A549 (cell line): ENCODE measurements at regions not wholly inside any gene's neighbourhood (a gene's known extent, or its start where the extent isn't known, plus 50 kb on each side); places are given as distances from the start of the nearest gene placed in this dataset.

Experiments used
- ATAC-seq, 2 experiments: fragments of 200-7000 bp in 1 of 2; fragments of >200 bp in 1 of 2; cut with Nextera tagmentation in 1 of 2; cut with Tn5 transposase in 1 of 2; 3 replicates each; pipeline versions ENCODE4 v1.8.0 to v1.9.1; 2018 to 2020; ENCODE audit warnings: mild to moderate bottlenecking in 1 of 2, moderate library complexity in 1 of 2
- CTCF ChIA-PET: fragments of 300-600 bp; sonication (Branson Sonifier 250); formaldehyde crosslinking; extraction: SDS; loops from one replicate; lab custom pipeline; 2021; ENCODE audit warnings: antibody characterized with exemption, inconsistent platforms; lab: Yijun Ruan, JAX
- POLR2A ChIA-PET: fragments of 350-600 bp; formaldehyde crosslinking; extraction: SDS; loops from one replicate; lab custom pipeline; 2021; ENCODE audit warnings: antibody characterized with exemption, inconsistent platforms; lab: Yijun Ruan, JAX
- DNase-seq, 2 experiments: peaks; one replicate each; pipeline versions ENCODE4 v3.0.0 to v3.0.0-alpha.2; 2011 to 2016; ENCODE audit warnings: low read depth in 1 of 2, low spot score in 1 of 2
- FAIRE-seq: peaks from 2 replicates; lab custom pipeline; 2011; peaks lifted over from hg19 to GRCh38; lab: Jason Lieb, UNC
- H3K27ac ChIP-seq, 2 experiments: fragments of >200 bp; sonication (Bioruptor Twin); formaldehyde crosslinking; 3 replicates each; pipeline ENCODE4 v1.5.1; 2016 to 2017
- H3K4me1 ChIP-seq: fragments of >200 bp; sonication (Bioruptor Twin); formaldehyde crosslinking; 3 replicates; pipeline ENCODE4 v1.6.1; 2016
- H3K4me2 ChIP-seq: fragments of >200 bp; sonication (Bioruptor Twin); formaldehyde crosslinking; 3 replicates; pipeline ENCODE4 v1.6.1; 2016
- H3K4me3 ChIP-seq: fragments of >200 bp; sonication (Bioruptor Twin); formaldehyde crosslinking; 3 replicates; pipeline ENCODE4 v1.5.1; 2016
- H3K9me3 ChIP-seq: fragments of >200 bp; sonication (Bioruptor Twin); formaldehyde crosslinking; 3 replicates; pipeline ENCODE4 v1.6.1; 2016
- CEBPB ChIP-seq, 2 experiments: fragments of >200 bp in 1 of 2; sonication (Bioruptor Twin) in 1 of 2; formaldehyde crosslinking in 1 of 2; IDR thresholded peaks; 2 replicates each; pipeline ENCODE4 v1.6.1; 2012 to 2016
- CHD2 ChIP-seq: fragments of 150-350 bp; IDR thresholded peaks from 2 replicates; pipeline ENCODE4 v1.6.1; 2014; ENCODE audit warnings: low read length; ENCODE audit not compliant: partially characterized antibody
- EHF ChIP-seq: fragments of 250-450 bp; sonication (Bioruptor Pico); IDR thresholded peaks from 2 replicates; pipeline ENCODE4 v1.5.0; 2020; ENCODE audit warnings: mild to moderate bottlenecking
- FOSL2 ChIP-seq, 2 experiments: fragments of 450-650 bp in 1 of 2; fragments of >200 bp in 1 of 2; sonication (Bioruptor Twin) in 1 of 2; formaldehyde crosslinking; IDR thresholded peaks; 2 replicates each; pipeline versions ENCODE4 v1.5.0 to v1.6.1; 2016 to 2020; ENCODE audit warnings: mild to moderate bottlenecking in 1 of 2, moderate library complexity in 1 of 2
- HOXA7 ChIP-seq: fragments of 250-450 bp; sonication (Bioruptor Pico); IDR thresholded peaks from 2 replicates; pipeline ENCODE4 v1.5.0; 2020; ENCODE audit warnings: mild to moderate bottlenecking, moderate library complexity
- KDM1A ChIP-seq: fragments of 200-600 bp; sonication (generic); IDR thresholded peaks from 2 replicates; pipeline ENCODE4 v1.6.1; 2016; ENCODE audit warnings: low read depth, mild to moderate bottlenecking
- KDM5A ChIP-seq: fragments of 200-600 bp; sonication (generic); IDR thresholded peaks from 2 replicates; pipeline ENCODE4 v1.6.1; 2016; ENCODE audit warnings: antibody characterized with exemption, mild to moderate bottlenecking
- MYC ChIP-seq: IDR thresholded peaks from 2 replicates; pipeline ENCODE4 v1.6.1; 2012; ENCODE audit warnings: mild to moderate bottlenecking, inconsistent platforms, low read length, improper control_type of control experiment, borderline replicate concordance
- NR3C1 ChIP-seq: fragments of >200 bp; sonication (Bioruptor Twin); formaldehyde crosslinking; IDR thresholded peaks from 3 replicates; pipeline ENCODE4 v1.6.1; 2017
- PHF8 ChIP-seq: fragments of 200-600 bp; sonication (generic); IDR thresholded peaks from 2 replicates; pipeline ENCODE4 v1.6.1; 2016; ENCODE audit warnings: low read depth, mild to moderate bottlenecking, antibody characterized with exemption, moderate library complexity, borderline replicate concordance
- RNF2 ChIP-seq: fragments of 200-600 bp; sonication (generic); IDR thresholded peaks from 2 replicates; pipeline ENCODE4 v1.6.1; 2016; ENCODE audit warnings: low read depth, mild to moderate bottlenecking, antibody characterized with exemption, moderate library complexity, borderline replicate concordance
- SREBF2 ChIP-seq: fragments of 450-650 bp; IDR thresholded peaks from 2 replicates; pipeline ENCODE4 v1.6.1; 2014; ENCODE audit warnings: mild to moderate bottlenecking, moderate library complexity
- TFCP2L1 ChIP-seq: fragments of 250-450 bp; sonication (Bioruptor Pico); IDR thresholded peaks from 2 replicates; pipeline ENCODE4 v1.5.0; 2021; ENCODE audit warnings: mild to moderate bottlenecking
- ZSCAN20 ChIP-seq: fragments of 250-450 bp; sonication (Bioruptor Pico); IDR thresholded peaks from 2 replicates; pipeline ENCODE4 v1.8.0; 2022; ENCODE audit warnings: mild to moderate bottlenecking, moderate library complexity
- whole genome bisulfite sequencing: methylation state at CpG from one replicate; pipeline ENCODE4 v1.1.6; 2017; ENCODE audit errors: missing lambda C conversion rate; 5-methylcytosine and 5-hydroxymethylcytosine counted together
- TF ChIP-seq, protein P1 (sequence below): fragments of 200-600 bp; sonication (generic); IDR thresholded peaks from 2 replicates; pipeline ENCODE4 v1.6.1; 2016; ENCODE audit warnings: antibody characterized with exemption, mild to moderate bottlenecking, moderate library complexity
- TF ChIP-seq, protein P2 (sequence below): fragments of >200 bp; sonication (Bioruptor Twin); formaldehyde crosslinking; IDR thresholded peaks from 3 replicates; pipeline ENCODE4 v1.6.1; 2016

GRCh38 chrX:109261279-109261678 lies 220.6 kb downstream of the GUCY2F start:
- no peaks in the 10 kb centered on the region for H3K9me3 ChIP-seq
- ChIA-PET POLR2A (no interaction called here), CTCF (no interaction called here)
- ATAC-seq, result no peak
- 2% methylated on average over 2 of the region's 2 CpGs for WGBS
- no peak overlapping the region for H3K4me2 ChIP-seq
- no peaks in the 10 kb centered on the region for H3K4me1 ChIP-seq
- DNase-seq, result no peak
- no peak overlapping the region for H3K27ac ChIP-seq
- FAIRE-seq, result peak; percentile 81
- no peak for TF ChIP-seq KDM1A
- TF ChIP-seq, protein P1, sequence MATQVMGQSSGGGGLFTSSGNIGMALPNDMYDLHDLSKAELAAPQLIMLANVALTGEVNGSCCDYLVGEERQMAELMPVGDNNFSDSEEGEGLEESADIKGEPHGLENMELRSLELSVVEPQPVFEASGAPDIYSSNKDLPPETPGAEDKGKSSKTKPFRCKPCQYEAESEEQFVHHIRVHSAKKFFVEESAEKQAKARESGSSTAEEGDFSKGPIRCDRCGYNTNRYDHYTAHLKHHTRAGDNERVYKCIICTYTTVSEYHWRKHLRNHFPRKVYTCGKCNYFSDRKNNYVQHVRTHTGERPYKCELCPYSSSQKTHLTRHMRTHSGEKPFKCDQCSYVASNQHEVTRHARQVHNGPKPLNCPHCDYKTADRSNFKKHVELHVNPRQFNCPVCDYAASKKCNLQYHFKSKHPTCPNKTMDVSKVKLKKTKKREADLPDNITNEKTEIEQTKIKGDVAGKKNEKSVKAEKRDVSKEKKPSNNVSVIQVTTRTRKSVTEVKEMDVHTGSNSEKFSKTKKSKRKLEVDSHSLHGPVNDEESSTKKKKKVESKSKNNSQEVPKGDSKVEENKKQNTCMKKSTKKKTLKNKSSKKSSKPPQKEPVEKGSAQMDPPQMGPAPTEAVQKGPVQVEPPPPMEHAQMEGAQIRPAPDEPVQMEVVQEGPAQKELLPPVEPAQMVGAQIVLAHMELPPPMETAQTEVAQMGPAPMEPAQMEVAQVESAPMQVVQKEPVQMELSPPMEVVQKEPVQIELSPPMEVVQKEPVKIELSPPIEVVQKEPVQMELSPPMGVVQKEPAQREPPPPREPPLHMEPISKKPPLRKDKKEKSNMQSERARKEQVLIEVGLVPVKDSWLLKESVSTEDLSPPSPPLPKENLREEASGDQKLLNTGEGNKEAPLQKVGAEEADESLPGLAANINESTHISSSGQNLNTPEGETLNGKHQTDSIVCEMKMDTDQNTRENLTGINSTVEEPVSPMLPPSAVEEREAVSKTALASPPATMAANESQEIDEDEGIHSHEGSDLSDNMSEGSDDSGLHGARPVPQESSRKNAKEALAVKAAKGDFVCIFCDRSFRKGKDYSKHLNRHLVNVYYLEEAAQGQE, result peak; percentile 66; the same call in 1 of the 2 replicates
- H3K4me3 ChIP-seq, result no peak overlapping the region

DNA sequence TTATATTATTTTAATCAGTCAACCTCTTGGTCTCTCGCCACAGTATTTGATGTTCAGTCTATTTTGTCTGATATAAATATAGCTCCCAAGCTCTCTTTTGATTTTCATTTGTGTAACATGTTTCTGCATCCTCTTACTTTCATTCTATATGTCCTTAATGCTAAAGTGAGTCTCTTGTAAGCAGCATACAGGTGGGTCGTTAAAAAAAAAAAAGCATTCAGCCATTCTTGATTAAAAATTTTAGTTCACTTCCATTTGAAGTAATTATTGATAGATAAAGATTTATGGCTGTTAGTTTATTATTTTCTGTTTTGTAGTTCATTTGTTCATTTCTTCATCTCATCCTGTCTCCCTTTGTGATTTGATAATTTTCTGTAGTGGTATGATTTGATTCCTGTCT lies 229.1 kb downstream of the GUCY2F start:
- H3K4me1 ChIP-seq, result no peaks in the 10 kb centered on the region
- H3K9me3 ChIP-seq, result no peaks in the 10 kb centered on the region
- CTCF ChIA-PET, result no interaction called here
- H3K4me2 ChIP-seq, result no peak overlapping the region
- TF ChIP-seq CEBPB (IDR thresholded peaks at IDR 0.05) (no peak), NR3C1 (no peak), CHD2 (no peak)
- TF ChIP-seq, protein P2, sequence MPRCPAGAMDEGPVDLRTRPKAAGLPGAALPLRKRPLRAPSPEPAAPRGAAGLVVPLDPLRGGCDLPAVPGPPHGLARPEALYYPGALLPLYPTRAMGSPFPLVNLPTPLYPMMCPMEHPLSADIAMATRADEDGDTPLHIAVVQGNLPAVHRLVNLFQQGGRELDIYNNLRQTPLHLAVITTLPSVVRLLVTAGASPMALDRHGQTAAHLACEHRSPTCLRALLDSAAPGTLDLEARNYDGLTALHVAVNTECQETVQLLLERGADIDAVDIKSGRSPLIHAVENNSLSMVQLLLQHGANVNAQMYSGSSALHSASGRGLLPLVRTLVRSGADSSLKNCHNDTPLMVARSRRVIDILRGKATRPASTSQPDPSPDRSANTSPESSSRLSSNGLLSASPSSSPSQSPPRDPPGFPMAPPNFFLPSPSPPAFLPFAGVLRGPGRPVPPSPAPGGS, result no peak
- no peak overlapping the region for H3K4me3 ChIP-seq
- no peak overlapping the region for H3K27ac ChIP-seq
- FAIRE-seq (no peak), DNase-seq (no peak), ATAC-seq (no peak)
- WGBS, result 0% methylated on average over 2 of the region's 2 CpGs
- POLR2A ChIA-PET, result no interaction called here

GRCh38 chrX:109218761-109219160 lies 263.1 kb downstream of the GUCY2F start:
- DNase-seq (no peak), ATAC-seq (no peak), FAIRE-seq (no peak)
- ChIA-PET CTCF (no interaction called here), POLR2A (no interaction called here)
- WGBS, result 4% methylated on average over 1 of the region's 1 CpG
- no peaks in the 10 kb centered on the region for H3K9me3 ChIP-seq
- no peak overlapping the region for H3K4me3 ChIP-seq
- H3K4me2 ChIP-seq, result no peak overlapping the region
- H3K4me1 ChIP-seq, result no peaks in the 10 kb centered on the region
- H3K27ac ChIP-seq, result no peak overlapping the region
- TF ChIP-seq FOSL2 (IDR thresholded peaks at IDR 0.05) (no peak), FOSL2 (CRISPR knock-in tag; IDR thresholded peaks at IDR 0.05) (no peak), CEBPB (IDR thresholded peaks at IDR 0.05) (no peak), PHF8 (no peak), MYC (no peak), KDM5A (no peak), EHF (CRISPR knock-in tag) (no peak)
- TF ChIP-seq, all 56 proteins: peak for 0

DNA sequence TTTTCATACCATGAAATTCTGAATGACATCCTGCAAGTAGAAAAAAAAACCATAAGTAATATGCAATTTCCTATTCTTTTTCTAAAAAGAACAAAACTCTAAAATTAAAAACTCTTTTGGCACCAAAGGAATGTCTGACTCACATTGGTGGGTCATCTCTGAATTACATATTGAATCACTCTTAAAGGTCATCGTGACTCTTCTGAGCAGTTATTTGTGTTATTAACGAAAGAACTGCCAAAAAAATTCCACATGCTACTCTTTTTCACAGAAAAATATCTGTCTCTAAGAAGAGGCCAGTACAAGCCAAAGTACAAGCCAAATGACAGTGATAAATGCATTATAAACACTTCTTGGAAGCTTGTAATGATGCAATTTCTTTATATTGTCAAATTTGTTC lies 282.2 kb downstream of the GUCY2F start:
- DNase-seq (no peak), FAIRE-seq (no peak), ATAC-seq (no peak)
- 0% methylated on average over 2 of the region's 2 CpGs for WGBS
- Histone ChIP-seq H3K9me3 (no peaks in the 10 kb centered on the region), H3K4me3 (no peak overlapping the region), H3K4me1 (peaks cover 7% of the 10 kb centered on the region; the same call in 1 of the 3 replicates), H3K4me2 (peak overlapping the region; percentile 39), H3K27ac (no peak overlapping the region)
- TF ChIP-seq MYC, result no peak
- TF ChIP-seq HOXA7 (CRISPR knock-in tag), result no peak
- no peak for TF ChIP-seq RNF2
- TF ChIP-seq SREBF2, result no peak
- no peak for TF ChIP-seq CHD2
- TF ChIP-seq TFCP2L1, result no peak
- TF ChIP-seq ZSCAN20 (CRISPR knock-in tag), result no peak
- ChIA-PET CTCF (no interaction called here), POLR2A (no interaction called here)
